ENCODE measurements at regions not wholly inside any gene's neighbourhood (a gene's known extent, or its start where the extent isn't known, plus 50 kb on each side); places are given as distances from the start of the nearest gene placed in this dataset.

DNA sequence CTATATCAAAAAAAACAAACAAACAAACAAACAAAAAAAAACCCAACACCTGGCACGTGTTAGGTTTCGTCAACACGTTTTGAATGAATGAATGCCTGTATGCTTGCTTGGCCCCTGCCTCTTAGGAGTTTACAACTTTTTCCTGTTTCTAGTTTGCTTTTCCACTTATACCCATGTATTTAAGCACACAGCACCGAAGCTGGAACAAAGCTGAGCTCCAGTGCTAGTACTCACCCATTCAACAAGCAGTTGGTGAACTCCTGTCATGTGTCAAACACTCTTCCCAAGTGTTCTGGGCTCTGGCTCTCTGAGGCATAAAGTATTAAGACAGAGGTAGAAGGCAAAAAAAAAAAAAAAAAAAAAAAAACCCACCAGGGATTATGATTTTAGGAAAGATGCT lies 599.3 kb downstream of the BUD13 start:
- ATAC-seq: no peak
- TF ChIP-seq, protein P1, sequence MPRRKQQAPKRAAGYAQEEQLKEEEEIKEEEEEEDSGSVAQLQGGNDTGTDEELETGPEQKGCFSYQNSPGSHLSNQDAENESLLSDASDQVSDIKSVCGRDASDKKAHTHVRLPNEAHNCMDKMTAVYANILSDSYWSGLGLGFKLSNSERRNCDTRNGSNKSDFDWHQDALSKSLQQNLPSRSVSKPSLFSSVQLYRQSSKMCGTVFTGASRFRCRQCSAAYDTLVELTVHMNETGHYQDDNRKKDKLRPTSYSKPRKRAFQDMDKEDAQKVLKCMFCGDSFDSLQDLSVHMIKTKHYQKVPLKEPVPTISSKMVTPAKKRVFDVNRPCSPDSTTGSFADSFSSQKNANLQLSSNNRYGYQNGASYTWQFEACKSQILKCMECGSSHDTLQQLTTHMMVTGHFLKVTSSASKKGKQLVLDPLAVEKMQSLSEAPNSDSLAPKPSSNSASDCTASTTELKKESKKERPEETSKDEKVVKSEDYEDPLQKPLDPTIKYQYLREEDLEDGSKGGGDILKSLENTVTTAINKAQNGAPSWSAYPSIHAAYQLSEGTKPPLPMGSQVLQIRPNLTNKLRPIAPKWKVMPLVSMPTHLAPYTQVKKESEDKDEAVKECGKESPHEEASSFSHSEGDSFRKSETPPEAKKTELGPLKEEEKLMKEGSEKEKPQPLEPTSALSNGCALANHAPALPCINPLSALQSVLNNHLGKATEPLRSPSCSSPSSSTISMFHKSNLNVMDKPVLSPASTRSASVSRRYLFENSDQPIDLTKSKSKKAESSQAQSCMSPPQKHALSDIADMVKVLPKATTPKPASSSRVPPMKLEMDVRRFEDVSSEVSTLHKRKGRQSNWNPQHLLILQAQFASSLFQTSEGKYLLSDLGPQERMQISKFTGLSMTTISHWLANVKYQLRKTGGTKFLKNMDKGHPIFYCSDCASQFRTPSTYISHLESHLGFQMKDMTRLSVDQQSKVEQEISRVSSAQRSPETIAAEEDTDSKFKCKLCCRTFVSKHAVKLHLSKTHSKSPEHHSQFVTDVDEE (CRISPR knock-in tag; IDR thresholded peaks at IDR 0.05): no peak
- TF ChIP-seq, protein P2, sequence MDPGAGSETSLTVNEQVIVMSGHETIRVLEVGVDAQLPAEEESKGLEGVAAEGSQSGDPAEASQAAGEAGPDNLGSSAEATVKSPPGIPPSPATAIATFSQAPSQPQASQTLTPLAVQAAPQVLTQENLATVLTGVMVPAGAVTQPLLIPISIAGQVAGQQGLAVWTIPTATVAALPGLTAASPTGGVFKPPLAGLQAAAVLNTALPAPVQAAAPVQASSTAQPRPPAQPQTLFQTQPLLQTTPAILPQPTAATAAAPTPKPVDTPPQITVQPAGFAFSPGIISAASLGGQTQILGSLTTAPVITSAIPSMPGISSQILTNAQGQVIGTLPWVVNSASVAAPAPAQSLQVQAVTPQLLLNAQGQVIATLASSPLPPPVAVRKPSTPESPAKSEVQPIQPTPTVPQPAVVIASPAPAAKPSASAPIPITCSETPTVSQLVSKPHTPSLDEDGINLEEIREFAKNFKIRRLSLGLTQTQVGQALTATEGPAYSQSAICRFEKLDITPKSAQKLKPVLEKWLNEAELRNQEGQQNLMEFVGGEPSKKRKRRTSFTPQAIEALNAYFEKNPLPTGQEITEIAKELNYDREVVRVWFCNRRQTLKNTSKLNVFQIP (CRISPR knock-in tag; IDR thresholded peaks at IDR 0.05; ENCODE audit: borderline replicate concordance, low read depth): no peak
- TF ChIP-seq TCF4 (CRISPR knock-in tag; IDR thresholded peaks at IDR 0.05; ENCODE audit: borderline replicate concordance): no peak
- TF ChIP-seq SNAI2 (CRISPR knock-in tag; IDR thresholded peaks at IDR 0.05): no peak
- no peak for TF ChIP-seq ZNF70 (CRISPR knock-in tag; IDR thresholded peaks at IDR 0.05)
- TF ChIP-seq RARB (CRISPR knock-in tag; IDR thresholded peaks at IDR 0.05): no peak
- no peak for TF ChIP-seq ZC3H10 (CRISPR knock-in tag; IDR thresholded peaks at IDR 0.05)
- TF ChIP-seq, protein P3, sequence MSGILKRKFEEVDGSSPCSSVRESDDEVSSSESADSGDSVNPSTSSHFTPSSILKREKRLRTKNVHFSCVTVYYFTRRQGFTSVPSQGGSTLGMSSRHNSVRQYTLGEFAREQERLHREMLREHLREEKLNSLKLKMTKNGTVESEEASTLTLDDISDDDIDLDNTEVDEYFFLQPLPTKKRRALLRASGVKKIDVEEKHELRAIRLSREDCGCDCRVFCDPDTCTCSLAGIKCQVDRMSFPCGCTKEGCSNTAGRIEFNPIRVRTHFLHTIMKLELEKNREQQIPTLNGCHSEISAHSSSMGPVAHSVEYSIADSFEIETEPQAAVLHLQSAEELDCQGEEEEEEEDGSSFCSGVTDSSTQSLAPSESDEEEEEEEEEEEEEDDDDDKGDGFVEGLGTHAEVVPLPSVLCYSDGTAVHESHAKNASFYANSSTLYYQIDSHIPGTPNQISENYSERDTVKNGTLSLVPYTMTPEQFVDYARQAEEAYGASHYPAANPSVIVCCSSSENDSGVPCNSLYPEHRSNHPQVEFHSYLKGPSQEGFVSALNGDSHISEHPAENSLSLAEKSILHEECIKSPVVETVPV (CRISPR knock-in tag; IDR thresholded peaks at IDR 0.05): no peak
- no peak for TF ChIP-seq ZNF8 (CRISPR knock-in tag; IDR thresholded peaks at IDR 0.05)
- no peak for TF ChIP-seq ZNF565 (CRISPR knock-in tag; conservative IDR thresholded peaks at IDR 0.05; ENCODE audit: low read depth)
- TF ChIP-seq, protein P4, sequence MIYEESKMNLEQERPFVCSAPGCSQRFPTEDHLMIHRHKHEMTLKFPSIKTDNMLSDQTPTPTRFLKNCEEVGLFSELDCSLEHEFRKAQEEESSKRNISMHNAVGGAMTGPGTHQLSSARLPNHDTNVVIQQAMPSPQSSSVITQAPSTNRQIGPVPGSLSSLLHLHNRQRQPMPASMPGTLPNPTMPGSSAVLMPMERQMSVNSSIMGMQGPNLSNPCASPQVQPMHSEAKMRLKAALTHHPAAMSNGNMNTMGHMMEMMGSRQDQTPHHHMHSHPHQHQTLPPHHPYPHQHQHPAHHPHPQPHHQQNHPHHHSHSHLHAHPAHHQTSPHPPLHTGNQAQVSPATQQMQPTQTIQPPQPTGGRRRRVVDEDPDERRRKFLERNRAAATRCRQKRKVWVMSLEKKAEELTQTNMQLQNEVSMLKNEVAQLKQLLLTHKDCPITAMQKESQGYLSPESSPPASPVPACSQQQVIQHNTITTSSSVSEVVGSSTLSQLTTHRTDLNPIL (CRISPR knock-in tag; IDR thresholded peaks at IDR 0.05; ENCODE audit: low read depth): no peak
- no peak for TF ChIP-seq BACH2 (CRISPR knock-in tag; IDR thresholded peaks at IDR 0.05; ENCODE audit: borderline replicate concordance)
- no peak for TF ChIP-seq CSDC2 (CRISPR knock-in tag; IDR thresholded peaks at IDR 0.05)
- TF ChIP-seq ESRRG (CRISPR knock-in tag; IDR thresholded peaks at IDR 0.05): no peak
- TF ChIP-seq TOX (CRISPR knock-in tag; IDR thresholded peaks at IDR 0.05; ENCODE audit: borderline replicate concordance): no peak
- TF ChIP-seq, protein P5, sequence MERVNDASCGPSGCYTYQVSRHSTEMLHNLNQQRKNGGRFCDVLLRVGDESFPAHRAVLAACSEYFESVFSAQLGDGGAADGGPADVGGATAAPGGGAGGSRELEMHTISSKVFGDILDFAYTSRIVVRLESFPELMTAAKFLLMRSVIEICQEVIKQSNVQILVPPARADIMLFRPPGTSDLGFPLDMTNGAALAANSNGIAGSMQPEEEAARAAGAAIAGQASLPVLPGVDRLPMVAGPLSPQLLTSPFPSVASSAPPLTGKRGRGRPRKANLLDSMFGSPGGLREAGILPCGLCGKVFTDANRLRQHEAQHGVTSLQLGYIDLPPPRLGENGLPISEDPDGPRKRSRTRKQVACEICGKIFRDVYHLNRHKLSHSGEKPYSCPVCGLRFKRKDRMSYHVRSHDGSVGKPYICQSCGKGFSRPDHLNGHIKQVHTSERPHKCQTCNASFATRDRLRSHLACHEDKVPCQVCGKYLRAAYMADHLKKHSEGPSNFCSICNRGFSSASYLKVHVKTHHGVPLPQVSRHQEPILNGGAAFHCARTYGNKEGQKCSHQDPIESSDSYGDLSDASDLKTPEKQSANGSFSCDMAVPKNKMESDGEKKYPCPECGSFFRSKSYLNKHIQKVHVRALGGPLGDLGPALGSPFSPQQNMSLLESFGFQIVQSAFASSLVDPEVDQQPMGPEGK (CRISPR knock-in tag; IDR thresholded peaks at IDR 0.05; ENCODE audit: borderline replicate concordance): no peak
- TF ChIP-seq ISL1 (CRISPR knock-in tag; IDR thresholded peaks at IDR 0.05): no peak

DNA sequence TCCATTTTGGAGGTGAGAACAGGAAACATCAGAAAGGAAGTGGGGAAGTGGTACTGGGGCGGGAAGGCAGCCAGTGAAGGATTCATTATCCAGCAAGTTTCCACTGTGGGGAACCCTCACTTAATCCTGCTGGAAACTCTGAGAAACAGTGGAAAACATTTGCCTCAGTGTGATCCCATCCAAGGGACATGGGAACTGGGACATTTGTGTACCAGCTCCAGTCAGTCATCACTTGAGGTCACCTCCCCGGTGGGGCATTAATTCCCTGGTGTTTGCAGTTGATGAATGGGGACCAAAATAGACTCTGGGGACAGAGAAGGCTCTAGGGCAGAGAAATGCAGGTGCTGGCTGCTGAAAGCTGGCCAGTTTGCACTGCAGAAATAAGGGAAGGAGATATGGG lies 599.9 kb downstream of the BUD13 start:
- TF ChIP-seq ISL1 (CRISPR knock-in tag; IDR thresholded peaks at IDR 0.05) (no peak), TCF4 (CRISPR knock-in tag; IDR thresholded peaks at IDR 0.05; ENCODE audit: borderline replicate concordance) (no peak), ZNF70 (CRISPR knock-in tag; IDR thresholded peaks at IDR 0.05) (no peak), OSR1 (CRISPR knock-in tag; IDR thresholded peaks at IDR 0.05) (no peak)
- TF ChIP-seq, protein P5 (CRISPR knock-in tag; IDR thresholded peaks at IDR 0.05; ENCODE audit: borderline replicate concordance): no peak
- no peak for ATAC-seq

GRCh38 chr11:116172156-116172555 lies 600.6 kb downstream of the BUD13 start:
- no peak for ATAC-seq
- TF ChIP-seq ZNF8 (CRISPR knock-in tag; IDR thresholded peaks at IDR 0.05) (no peak), ESRRG (CRISPR knock-in tag; IDR thresholded peaks at IDR 0.05) (no peak), ZNF70 (CRISPR knock-in tag; IDR thresholded peaks at IDR 0.05) (no peak), PPARA (CRISPR knock-in tag; IDR thresholded peaks at IDR 0.05; ENCODE audit: borderline replicate concordance) (no peak), ARNTL (CRISPR knock-in tag; IDR thresholded peaks at IDR 0.05; ENCODE audit: borderline replicate concordance, low read depth) (no peak), ZFP3 (CRISPR knock-in tag; IDR thresholded peaks at IDR 0.05) (no peak), GLIS3 (CRISPR knock-in tag; IDR thresholded peaks at IDR 0.05) (no peak), ISL1 (CRISPR knock-in tag; IDR thresholded peaks at IDR 0.05) (no peak)
- TF ChIP-seq, protein P2 (CRISPR knock-in tag; IDR thresholded peaks at IDR 0.05; ENCODE audit: borderline replicate concordance, low read depth): no peak
- TF ChIP-seq, protein P4 (CRISPR knock-in tag; IDR thresholded peaks at IDR 0.05; ENCODE audit: low read depth): no peak
- TF ChIP-seq, protein P3 (CRISPR knock-in tag; IDR thresholded peaks at IDR 0.05): no peak
